ENCODE measurements at regions not wholly inside any gene's neighbourhood (a gene's known extent, or its start where the extent isn't known, plus 50 kb on each side); places are given as distances from the start of the nearest gene placed in this dataset.

DNA sequence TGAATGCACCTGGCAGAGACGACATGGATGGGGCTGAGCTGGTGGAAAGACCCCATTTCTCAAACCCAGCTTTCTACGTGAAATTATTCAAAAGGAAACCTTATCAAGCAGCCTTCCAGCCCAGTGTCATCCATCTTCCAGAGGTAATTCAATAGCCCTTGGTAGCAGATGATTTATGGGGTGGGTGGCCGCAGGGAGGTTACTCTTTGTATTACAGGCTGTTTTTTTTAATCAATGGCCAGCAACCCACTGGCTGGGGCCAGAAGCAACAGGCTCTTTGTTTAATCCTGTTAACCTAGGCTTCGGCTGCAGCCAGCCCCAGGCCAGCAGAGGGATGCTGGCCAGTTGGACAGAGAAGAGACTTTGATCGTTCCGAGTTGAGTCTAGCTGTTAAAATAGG is 139.8 kb upstream of the SRRM4 start:
- TF ChIP-seq, protein P1, sequence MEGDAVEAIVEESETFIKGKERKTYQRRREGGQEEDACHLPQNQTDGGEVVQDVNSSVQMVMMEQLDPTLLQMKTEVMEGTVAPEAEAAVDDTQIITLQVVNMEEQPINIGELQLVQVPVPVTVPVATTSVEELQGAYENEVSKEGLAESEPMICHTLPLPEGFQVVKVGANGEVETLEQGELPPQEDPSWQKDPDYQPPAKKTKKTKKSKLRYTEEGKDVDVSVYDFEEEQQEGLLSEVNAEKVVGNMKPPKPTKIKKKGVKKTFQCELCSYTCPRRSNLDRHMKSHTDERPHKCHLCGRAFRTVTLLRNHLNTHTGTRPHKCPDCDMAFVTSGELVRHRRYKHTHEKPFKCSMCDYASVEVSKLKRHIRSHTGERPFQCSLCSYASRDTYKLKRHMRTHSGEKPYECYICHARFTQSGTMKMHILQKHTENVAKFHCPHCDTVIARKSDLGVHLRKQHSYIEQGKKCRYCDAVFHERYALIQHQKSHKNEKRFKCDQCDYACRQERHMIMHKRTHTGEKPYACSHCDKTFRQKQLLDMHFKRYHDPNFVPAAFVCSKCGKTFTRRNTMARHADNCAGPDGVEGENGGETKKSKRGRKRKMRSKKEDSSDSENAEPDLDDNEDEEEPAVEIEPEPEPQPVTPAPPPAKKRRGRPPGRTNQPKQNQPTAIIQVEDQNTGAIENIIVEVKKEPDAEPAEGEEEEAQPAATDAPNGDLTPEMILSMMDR (IDR thresholded peaks at IDR 0.05): no peak
- TF ChIP-seq POLR2A (IDR thresholded peaks at IDR 0.05): no peak

Data from thyroid gland (tissue), 4 donors.